Panc1 (cell line): ENCODE measurements at regions not wholly inside any gene's neighbourhood (a gene's known extent, or its start where the extent isn't known, plus 50 kb on each side); places are given as distances from the start of the nearest gene placed in this dataset.

Experiments
- ATAC-seq: fragments of 200-7000 bp; cut with Tn5 transposase; 2 replicates; pipeline ENCODE4 v1.9.1; 2020; ENCODE audit warnings: mild to moderate bottlenecking, moderate library complexity
- BruUV-seq: library from RNA; stranded (reverse); fragments of 400-500 nt; replicated peaks from 2 replicates; lab custom pipeline; 2021; lab: Mats Ljungman, UMichigan
- CTCF ChIA-PET: fragments of 300-600 bp; sonication (Branson Sonifier 250); formaldehyde crosslinking; loops from one replicate; lab custom pipeline; 2022; ENCODE audit warnings: antibody characterized with exemption; lab: Charles Lee
- POLR2A ChIA-PET: fragments of 300-600 bp; sonication (Branson Sonifier 250); formaldehyde crosslinking; loops from one replicate; lab custom pipeline; 2022; ENCODE audit warnings: antibody characterized with exemption; lab: Charles Lee
- DNase-seq: peaks from one replicate; pipeline ENCODE4 v3.0.0-alpha.2; 2010; ENCODE audit warnings: low read depth, low spot score
- H3K27ac ChIP-seq: 2 replicates; pipeline ENCODE4 v1.5.1; 2011; ENCODE audit warnings: mild to moderate bottlenecking, low read length, inconsistent platforms
- H3K27me3 ChIP-seq: fragments of 200-500 bp; sonication (Bioruptor generic); 2 replicates; pipeline ENCODE4 v1.6.0; 2014; ENCODE audit warnings: low read length, inconsistent platforms; ENCODE audit not compliant: control insufficient read depth, insufficient read depth
- H3K36me3 ChIP-seq: fragments of 200-500 bp; sonication (Bioruptor generic); 2 replicates; pipeline ENCODE4 v1.5.1; 2014; ENCODE audit warnings: inconsistent platforms, mild to moderate bottlenecking, low read length, moderate library complexity; ENCODE audit not compliant: control insufficient read depth, insufficient read depth
- H3K4me1 ChIP-seq: 2 replicates; pipeline ENCODE4 v1.5.1; 2011; ENCODE audit warnings: inconsistent platforms, mild to moderate bottlenecking, low read length, moderate library complexity; ENCODE audit not compliant: control insufficient read depth, insufficient read depth
- H3K4me3 ChIP-seq, 2 experiments: 2 replicates each; pipeline ENCODE4 v1.5.1; 2011 to 2012; ENCODE audit warnings: low read depth in 2 of 2, low read length in 2 of 2, mild to moderate bottlenecking in 2 of 2, inconsistent platforms in 1 of 2, moderate library complexity in 1 of 2
- H3K9me3 ChIP-seq: fragments of 200-500 bp; sonication (Bioruptor generic); 2 replicates; pipeline ENCODE4 v1.5.1; 2014; ENCODE audit warnings: low read depth, mild to moderate bottlenecking, inconsistent platforms, low read length, moderate library complexity; ENCODE audit not compliant: control insufficient read depth, insufficient read depth
- CTCF ChIP-seq: fragments of 450-650 bp; IDR thresholded peaks from 2 replicates; pipeline ENCODE4 v1.5.1; 2017; ENCODE audit warnings: mild to moderate bottlenecking
- POLR2AphosphoS5 ChIP-seq: IDR thresholded peaks from 2 replicates; pipeline ENCODE4 v1.6.1; 2012; ENCODE audit warnings: mild to moderate bottlenecking, low read depth, low read length, moderate library complexity
- REST ChIP-seq, 2 experiments: IDR thresholded peaks; 2 replicates each; pipeline ENCODE4 v1.6.1; 2011 to 2012; ENCODE audit warnings: low read depth in 2 of 2, control low read depth in 1 of 2, low read length in 1 of 2, mild to moderate bottlenecking in 1 of 2, moderate library complexity in 1 of 2; ENCODE audit not compliant: insufficient read depth in 1 of 2
- SIN3A ChIP-seq: IDR thresholded peaks from 2 replicates; pipeline ENCODE4 v1.6.1; 2012; ENCODE audit warnings: low read depth, mild to moderate bottlenecking, low read length, moderate library complexity, borderline replicate concordance; ENCODE audit not compliant: insufficient read depth
- TCF7L2 ChIP-seq: IDR thresholded peaks from 2 replicates; pipeline ENCODE4 v1.6.1; 2011; ENCODE audit warnings: mild to moderate bottlenecking, low read depth, low read length, inconsistent platforms
- in situ Hi-C: cut with HindIII; loops from 2 replicates; pipeline ENCODE4 v1.10.0; 2016; ENCODE audit warnings: low sequenced_read_pairs, low pct_unique_long_range_greater_than_20kb
- intact Hi-C: fragments of 100-400 bp; cut with micrococcal nuclease; formaldehyde crosslinking; loops from one replicate; pipeline ENCODE4 v1.10.0; 2022; ENCODE audit not compliant: unreplicated experiment

GRCh38 chr13:89468081-89468480 is 1796.9 kb downstream of the SLITRK5 start:
- H3K27me3 ChIP-seq: no peaks in the 10 kb centered on the region
- no peaks in the 10 kb centered on the region for H3K4me1 ChIP-seq
- no peak overlapping the region for H3K4me3 ChIP-seq
- in situ Hi-C loops: no loop called here
- intact Hi-C loops: no loop called here
- CTCF ChIA-PET: no interaction called here
- no peak overlapping the region for H3K27ac ChIP-seq
- H3K9me3 ChIP-seq: no peaks in the 10 kb centered on the region
- no peaks in the 10 kb centered on the region for H3K36me3 ChIP-seq
- ATAC-seq (no peak), DNase-seq (no peak)
- BruUV-seq: no TSS peak
- POLR2A ChIA-PET: no interaction called here
- TF ChIP-seq TCF7L2 (no peak), SIN3A (no peak), REST (IDR thresholded peaks at IDR 0.05; ENCODE audit: insufficient read depth in 1 of 2, low read depth in 2 of 2, low read length in 1 of 2) (no peak)

GRCh38 chr13:89470901-89471300 is 1799.7 kb downstream of the SLITRK5 start:
- DNase-seq: no peak

GRCh38 chr13:89474432-89474831 is 1803.3 kb downstream of the SLITRK5 start:
- ATAC-seq: no peak
- H3K4me3 ChIP-seq: no peak overlapping the region
- no peak for DNase-seq
- H3K4me1 ChIP-seq: no peaks in the 10 kb centered on the region
- no peak for TF ChIP-seq SIN3A
- no peak for TF ChIP-seq POLR2AphosphoS5
- no peak for TF ChIP-seq TCF7L2
- TF ChIP-seq REST (IDR thresholded peaks at IDR 0.05; ENCODE audit: insufficient read depth in 1 of 2, low read depth in 2 of 2, low read length in 1 of 2): no peak
- no peak for TF ChIP-seq CTCF
- H3K36me3 ChIP-seq: no peaks in the 10 kb centered on the region
- H3K27ac ChIP-seq: no peak overlapping the region
- H3K9me3 ChIP-seq: no peaks in the 10 kb centered on the region
- intact Hi-C loops: no loop called here
- ChIA-PET CTCF (no interaction called here), POLR2A (no interaction called here)
- in situ Hi-C loops: no loop called here
- H3K27me3 ChIP-seq: no peaks in the 10 kb centered on the region
- no TSS peak for BruUV-seq

More at GRCh38 chr13:89470901-89471300, 1799.7 kb downstream of the SLITRK5 start:
- no peaks in the 10 kb centered on the region for H3K4me1 ChIP-seq
- ChIA-PET CTCF (no interaction called here), POLR2A (no interaction called here)
- in situ Hi-C loops (no loop called here), intact Hi-C loops (no loop called here)
- H3K27me3 ChIP-seq: no peaks in the 10 kb centered on the region
- H3K4me3 ChIP-seq: no peak overlapping the region
- no peak for ATAC-seq
- no peaks in the 10 kb centered on the region for H3K9me3 ChIP-seq
- TF ChIP-seq POLR2AphosphoS5: no peak
- no peaks in the 10 kb centered on the region for H3K36me3 ChIP-seq
- no peak overlapping the region for H3K27ac ChIP-seq
- BruUV-seq: no TSS peak
